Body of pancreas (tissue), 4 donors: ENCODE measurements at regions not wholly inside any gene's neighbourhood (a gene's known extent, or its start where the extent isn't known, plus 50 kb on each side); places are given as distances from the start of the nearest gene placed in this dataset.

Experiments used
- ATAC-seq: fragments of 150-250 bp; one replicate; pipeline ENCODE4 v1.9.1; 2016
- DNase-seq, 4 donors: peaks; one replicate each; pipeline ENCODE4 v3.0.0-alpha.2; 2019
- H3K27ac ChIP-seq, 4 donors: fragments of 200-600 bp; sonication (generic); 1 replicate in 3 of 4; 2 replicates in 1 of 4; pipeline versions ENCODE4 v1.5.1 to v1.6.1; 2016 to 2019; ENCODE audit warnings: mild to moderate bottlenecking in 1 of 4, mixed read lengths in 1 of 4, moderate library complexity in 1 of 4
- H3K27me3 ChIP-seq, 2 donors: fragments of 200-600 bp; sonication (generic); one replicate each; pipeline ENCODE4 v1.6.0; 2016; ENCODE audit warnings: mild to moderate bottlenecking in 1 of 2
- H3K36me3 ChIP-seq, 2 donors: fragments of 200-600 bp; sonication (generic); replicated peaks in 1 of 2; 2 replicates each; pipeline ENCODE4 v1.5.1; 2016; ENCODE audit warnings: low read depth in 2 of 2; ENCODE audit not compliant: insufficient read depth in 1 of 2
- H3K4me1 ChIP-seq: fragments of 200-600 bp; sonication (generic); one replicate; pipeline ENCODE4 v1.6.0; 2016
- H3K4me3 ChIP-seq, 2 donors: fragments of 200-600 bp; sonication (generic); 1 replicate in 1 of 2; 2 replicates in 1 of 2; pipeline ENCODE4 v1.5.1; 2016 to 2019
- H3K9me3 ChIP-seq, 3 donors: fragments of 200-600 bp; sonication (generic); 1 replicate in 2 of 3; 2 replicates in 1 of 3; pipeline ENCODE4 v1.5.1; 2016
- CTCF ChIP-seq, 7 experiments: fragments of 450-650 bp in 4 of 7; fragments of 200-600 bp in 3 of 7; sonication (generic) in 3 of 7; IDR thresholded peaks; one replicate each; pipeline ENCODE4 v1.5.1; 2016 to 2019; ENCODE audit warnings: antibody characterized with exemption in 7 of 7
- POLR2A ChIP-seq, 3 donors: fragments of 450-650 bp; IDR thresholded peaks; one replicate each; pipeline ENCODE4 v1.6.1; 2016; ENCODE audit warnings: antibody characterized with exemption in 3 of 3, mild to moderate bottlenecking in 2 of 3
- WGBS, 2 donors: methylation state at CpG; one replicate each; pipeline ENCODE4 v1.1.5; 2017; 5-methylcytosine and 5-hydroxymethylcytosine counted together
- intact Hi-C: fragments of 100-400 bp; cut with DNase I; formaldehyde crosslinking; loops from one replicate; pipeline ENCODE4 v1.15.1; 2023

GRCh38 chr9:99352826-99353225 is 130.7 kb downstream of the SEC61B start:
- DNase-seq: no peak

GRCh38 chr9:99353408-99353807 is 131.3 kb downstream of the SEC61B start:
- intact Hi-C loops: no loop called here
- ATAC-seq (peak; percentile 64), DNase-seq (peak in 2 of 4 donors; percentile 37 to 64)
- Histone ChIP-seq H3K36me3 (no peaks in the 10 kb centered on the region), H3K9me3 (no peaks in the 10 kb centered on the region), H3K4me3 (no peak overlapping the region), H3K27ac (peak overlapping the region in 2 of 4 donors; percentile 33 to 41), H3K4me1 (no peaks in the 10 kb centered on the region), H3K27me3 (no peaks in the 10 kb centered on the region)
- WGBS, 2 donors: 74 to 76% methylated on average over 5 of the region's 5 CpGs
- no peak for TF ChIP-seq POLR2A (IDR thresholded peaks at IDR 0.05)
- TF ChIP-seq CTCF (IDR thresholded peaks at IDR 0.05): no peak

More at GRCh38 chr9:99352826-99353225, 130.7 kb downstream of the SEC61B start:
- WGBS, 2 donors: 77 to 84% methylated on average over 3 to 4 of the region's 4 CpGs
- no peak for TF ChIP-seq POLR2A (IDR thresholded peaks at IDR 0.05)
- no peak for TF ChIP-seq CTCF (IDR thresholded peaks at IDR 0.05)
- peak; percentile 49 for ATAC-seq
- H3K36me3 ChIP-seq: no peaks in the 10 kb centered on the region
- intact Hi-C loops: no loop called here
- H3K4me1 ChIP-seq: no peaks in the 10 kb centered on the region
- H3K27ac ChIP-seq: peak overlapping the region in 2 of 4 donors; percentile 33 to 41
- H3K27me3 ChIP-seq: no peaks in the 10 kb centered on the region
- no peaks in the 10 kb centered on the region for H3K9me3 ChIP-seq
- no peak overlapping the region for H3K4me3 ChIP-seq

- peak overlapping the region in 1 of 4 donors; percentile 41 for H3K27ac ChIP-seq
- no peak for TF ChIP-seq POLR2A (IDR thresholded peaks at IDR 0.05)
- no peak for TF ChIP-seq CTCF (IDR thresholded peaks at IDR 0.05)
These were observed 132.0 kb downstream of the SEC61B start for GRCh38 chr9:99354104-99354503.

GRCh38 chr9:99356512-99356971 is 134.5 kb downstream of the SEC61B start:
- H3K27ac ChIP-seq: no peak overlapping the region
- peak in 1 of 4 donors; percentile 53 for DNase-seq
- no peak for ATAC-seq

More at GRCh38 chr9:99354104-99354503, 132.0 kb downstream of the SEC61B start:
- Histone ChIP-seq H3K27me3 (no peaks in the 10 kb centered on the region), H3K4me1 (no peaks in the 10 kb centered on the region), H3K9me3 (no peaks in the 10 kb centered on the region), H3K36me3 (no peaks in the 10 kb centered on the region), H3K4me3 (no peak overlapping the region)
- ATAC-seq (no peak), DNase-seq (no peak)
- 81 to 88% methylated on average over 1 of the region's 1 CpG for WGBS, 2 donors
- intact Hi-C loops: no loop called here

More at GRCh38 chr9:99356512-99356971, 134.5 kb downstream of the SEC61B start:
- WGBS, 2 donors: 82 to 86% methylated on average over 1 to 5 of the region's 5 CpGs
- intact Hi-C loops: no loop called here
- no peak overlapping the region for H3K4me3 ChIP-seq
- H3K9me3 ChIP-seq: no peaks in the 10 kb centered on the region
- H3K4me1 ChIP-seq: no peaks in the 10 kb centered on the region
- no peaks in the 10 kb centered on the region for H3K27me3 ChIP-seq
- no peaks in the 10 kb centered on the region for H3K36me3 ChIP-seq
- TF ChIP-seq POLR2A (IDR thresholded peaks at IDR 0.05) (no peak), CTCF (IDR thresholded peaks at IDR 0.05) (no peak)
